ENCODE measurements at regions not wholly inside any gene's neighbourhood (a gene's known extent, or its start where the extent isn't known, plus 50 kb on each side); places are given as distances from the start of the nearest gene placed in this dataset.

GRCh38 chr15:31590609-31591008 is 264.0 kb downstream of the KLF13 start:
- no peak for TF ChIP-seq CTCF (IDR thresholded peaks at IDR 0.05)
- no peak for TF ChIP-seq POLR2A (IDR thresholded peaks at IDR 0.05)

Data from thyroid gland (tissue), 4 donors.